ENCODE measurements at regions not wholly inside any gene's neighbourhood (a gene's known extent, or its start where the extent isn't known, plus 50 kb on each side); places are given as distances from the start of the nearest gene placed in this dataset.
"Not testable (repeated sequence)": the region's sequence is repeated elsewhere in the genome, so short reads cannot be mapped to it uniquely, and the experiment has no call there.

DNA sequence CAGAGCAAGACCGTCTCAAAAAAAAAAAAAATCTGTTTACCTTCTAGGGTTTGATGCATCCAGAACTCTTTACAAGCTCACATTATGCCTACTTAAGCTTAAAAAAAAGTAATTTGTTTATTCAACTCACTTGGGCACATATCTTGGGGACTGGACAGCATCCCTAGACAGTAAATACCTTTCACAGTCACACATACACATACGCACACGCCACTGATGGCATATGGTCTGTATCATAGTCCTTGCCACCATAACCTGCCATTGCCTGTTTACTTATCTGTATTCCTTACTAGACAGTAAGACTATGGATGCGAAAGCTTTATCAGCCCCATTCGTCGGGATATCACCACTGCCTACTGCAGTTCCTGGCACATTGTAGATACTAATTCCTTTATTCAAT lies 446.3 kb upstream of the RGS18 start:
- H3K4me2 ChIP-seq (ENCODE audit: low read length) = no peak overlapping the region
- H3K4me1 Mint-ChIP-seq (ENCODE audit: low read depth, unreplicated experiment) = no peaks in the 10 kb centered on the region
- DNase-seq (ENCODE audit: low read depth) (no peak), FAIRE-seq (no peak)
- no peaks in the 10 kb centered on the region for H3K9me3 ChIP-seq (ENCODE audit: insufficient read depth, low read depth, low read length)
- H3K9ac ChIP-seq (ENCODE audit: low read length) = no peak overlapping the region
- H3K36me3 ChIP-seq (ENCODE audit: insufficient read depth, low read length) = no peaks in the 10 kb centered on the region
- H3K4me1 ChIP-seq (ENCODE audit: insufficient read depth, low read length) = no peaks in the 10 kb centered on the region
- H3K27ac ChIP-seq (ENCODE audit: low read depth, low read length) = no peak overlapping the region
- no peaks in the 10 kb centered on the region for H3K79me2 ChIP-seq (ENCODE audit: insufficient read depth, low read length)
- H3K36me3 Mint-ChIP-seq (ENCODE audit: low read depth, unreplicated experiment) = no peaks in the 10 kb centered on the region
- H3K27ac Mint-ChIP-seq (ENCODE audit: unreplicated experiment) = no peak overlapping the region
- H3K27me3 ChIP-seq (ENCODE audit: insufficient read depth, low read length) = no peaks in the 10 kb centered on the region
- TF ChIP-seq, protein P1, sequence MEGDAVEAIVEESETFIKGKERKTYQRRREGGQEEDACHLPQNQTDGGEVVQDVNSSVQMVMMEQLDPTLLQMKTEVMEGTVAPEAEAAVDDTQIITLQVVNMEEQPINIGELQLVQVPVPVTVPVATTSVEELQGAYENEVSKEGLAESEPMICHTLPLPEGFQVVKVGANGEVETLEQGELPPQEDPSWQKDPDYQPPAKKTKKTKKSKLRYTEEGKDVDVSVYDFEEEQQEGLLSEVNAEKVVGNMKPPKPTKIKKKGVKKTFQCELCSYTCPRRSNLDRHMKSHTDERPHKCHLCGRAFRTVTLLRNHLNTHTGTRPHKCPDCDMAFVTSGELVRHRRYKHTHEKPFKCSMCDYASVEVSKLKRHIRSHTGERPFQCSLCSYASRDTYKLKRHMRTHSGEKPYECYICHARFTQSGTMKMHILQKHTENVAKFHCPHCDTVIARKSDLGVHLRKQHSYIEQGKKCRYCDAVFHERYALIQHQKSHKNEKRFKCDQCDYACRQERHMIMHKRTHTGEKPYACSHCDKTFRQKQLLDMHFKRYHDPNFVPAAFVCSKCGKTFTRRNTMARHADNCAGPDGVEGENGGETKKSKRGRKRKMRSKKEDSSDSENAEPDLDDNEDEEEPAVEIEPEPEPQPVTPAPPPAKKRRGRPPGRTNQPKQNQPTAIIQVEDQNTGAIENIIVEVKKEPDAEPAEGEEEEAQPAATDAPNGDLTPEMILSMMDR (IDR thresholded peaks at IDR 0.05; ENCODE audit: insufficient read depth, low read depth, low read length) = no peak
- no peak for TF ChIP-seq EZH2 (IDR thresholded peaks at IDR 0.05; ENCODE audit: insufficient read depth, low read length)
- H4K20me1 ChIP-seq (ENCODE audit: insufficient read depth, low read length) = no peaks in the 10 kb centered on the region
- H3K4me3 ChIP-seq (ENCODE audit: insufficient read depth, low read depth, low read length) = no peak overlapping the region
- no peaks in the 10 kb centered on the region for H3K27me3 Mint-ChIP-seq (ENCODE audit: low read depth, unreplicated experiment)
- no peak overlapping the region for H3K4me3 Mint-ChIP-seq (ENCODE audit: unreplicated experiment)
- H2AFZ ChIP-seq (ENCODE audit: low read depth, low read length) = no peak overlapping the region
- H3K9me3 Mint-ChIP-seq (ENCODE audit: unreplicated experiment) = no peaks in the 10 kb centered on the region

DNA sequence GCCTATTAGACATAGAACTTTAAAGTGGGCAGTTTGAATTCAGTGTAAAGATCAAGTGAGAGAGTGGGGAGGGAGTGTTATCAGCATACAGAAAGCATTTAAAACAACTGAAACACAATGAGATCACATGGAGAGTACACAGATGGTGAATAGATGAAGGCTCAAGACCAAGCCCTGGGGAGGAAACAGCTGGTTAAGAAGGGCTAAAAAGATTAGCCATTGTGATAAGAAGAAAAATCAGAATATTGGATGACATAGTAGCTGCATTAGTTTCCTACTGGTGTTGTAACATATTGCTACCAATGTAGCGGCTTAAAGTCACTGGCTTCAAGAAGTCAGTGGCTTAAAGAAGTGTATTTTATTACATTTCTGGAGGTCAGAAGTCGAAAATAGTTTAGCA lies 443.4 kb upstream of the RGS18 start:
- Histone ChIP-seq H3K4me1 (ENCODE audit: insufficient read depth, low read length) (no peaks in the 10 kb centered on the region), H3K36me3 (ENCODE audit: insufficient read depth, low read length) (no peaks in the 10 kb centered on the region), H3K9ac (ENCODE audit: low read length) (no peak overlapping the region), H3K4me2 (ENCODE audit: low read length) (no peak overlapping the region), H3K9me3 (ENCODE audit: insufficient read depth, low read depth, low read length) (no peaks in the 10 kb centered on the region), H3K27ac (ENCODE audit: low read depth, low read length) (no peak overlapping the region), H4K20me1 (ENCODE audit: insufficient read depth, low read length) (no peaks in the 10 kb centered on the region), H3K27me3 (ENCODE audit: insufficient read depth, low read length) (no peaks in the 10 kb centered on the region), H3K79me2 (ENCODE audit: insufficient read depth, low read length) (no peaks in the 10 kb centered on the region), H3K4me3 (ENCODE audit: insufficient read depth, low read depth, low read length) (no peak overlapping the region), H2AFZ (ENCODE audit: low read depth, low read length) (no peak overlapping the region)
- H3K9me3 Mint-ChIP-seq (ENCODE audit: unreplicated experiment) = no peaks in the 10 kb centered on the region
- H3K4me1 Mint-ChIP-seq (ENCODE audit: low read depth, unreplicated experiment) = no peaks in the 10 kb centered on the region
- no peak for DNase-seq (ENCODE audit: low read depth)
- H3K36me3 Mint-ChIP-seq (ENCODE audit: low read depth, unreplicated experiment) = no peaks in the 10 kb centered on the region
- no peak overlapping the region for H3K4me3 Mint-ChIP-seq (ENCODE audit: unreplicated experiment)
- H3K27ac Mint-ChIP-seq (ENCODE audit: unreplicated experiment) = no peak overlapping the region
- TF ChIP-seq EZH2 (IDR thresholded peaks at IDR 0.05; ENCODE audit: insufficient read depth, low read length) = no peak
- TF ChIP-seq, protein P1 (IDR thresholded peaks at IDR 0.05; ENCODE audit: insufficient read depth, low read depth, low read length) = no peak
- FAIRE-seq = no peak
- no peaks in the 10 kb centered on the region for H3K27me3 Mint-ChIP-seq (ENCODE audit: low read depth, unreplicated experiment)

DNA sequence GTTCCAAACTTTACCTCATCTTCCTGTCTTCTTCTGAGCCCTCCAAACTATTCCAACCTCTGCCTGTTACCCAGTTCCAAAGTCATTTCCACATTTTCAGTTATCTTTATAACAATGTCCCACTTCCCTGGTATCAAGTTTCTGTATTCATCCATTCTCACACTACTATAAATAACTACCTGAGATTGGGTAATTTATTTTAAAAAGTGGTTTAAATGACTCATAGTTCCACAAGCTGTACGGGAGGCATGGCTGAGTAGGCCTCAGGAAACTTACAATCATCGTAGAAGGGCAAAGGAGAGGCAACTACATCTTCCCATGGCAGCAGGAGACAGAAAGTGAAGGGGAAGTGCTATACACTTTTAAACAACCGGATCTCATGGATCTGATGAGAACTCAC lies 428.5 kb upstream of the RGS18 start:
- H3K27me3 ChIP-seq (ENCODE audit: insufficient read depth, low read length) = no peaks in the 10 kb centered on the region
- H3K9ac ChIP-seq (ENCODE audit: low read length) = no peak overlapping the region
- H3K4me3 ChIP-seq (ENCODE audit: insufficient read depth, low read depth, low read length) = no peak overlapping the region
- Mint-ChIP-seq H3K9me3 (ENCODE audit: unreplicated experiment) (peaks cover 9% of the 10 kb centered on the region), H3K4me3 (ENCODE audit: unreplicated experiment) (no peak overlapping the region), H3K27me3 (ENCODE audit: low read depth, unreplicated experiment) (no peaks in the 10 kb centered on the region), H3K27ac (ENCODE audit: unreplicated experiment) (no peak overlapping the region), H3K4me1 (ENCODE audit: low read depth, unreplicated experiment) (no peaks in the 10 kb centered on the region), H3K36me3 (ENCODE audit: low read depth, unreplicated experiment) (no peaks in the 10 kb centered on the region)
- H3K27ac ChIP-seq (ENCODE audit: low read depth, low read length) = no peak overlapping the region
- DNase-seq (ENCODE audit: low read depth) (no peak), FAIRE-seq (no peak)
- no peak overlapping the region for H3K4me2 ChIP-seq (ENCODE audit: low read length)
- no peak overlapping the region for H2AFZ ChIP-seq (ENCODE audit: low read depth, low read length)
- H3K79me2 ChIP-seq (ENCODE audit: insufficient read depth, low read length) = no peaks in the 10 kb centered on the region
- no peaks in the 10 kb centered on the region for H3K4me1 ChIP-seq (ENCODE audit: insufficient read depth, low read length)
- TF ChIP-seq EZH2 (IDR thresholded peaks at IDR 0.05; ENCODE audit: insufficient read depth, low read length) = no peak
- TF ChIP-seq, protein P1 (IDR thresholded peaks at IDR 0.05; ENCODE audit: insufficient read depth, low read depth, low read length) = no peak
- no peaks in the 10 kb centered on the region for H4K20me1 ChIP-seq (ENCODE audit: insufficient read depth, low read length)
- H3K9me3 ChIP-seq (ENCODE audit: insufficient read depth, low read depth, low read length) = no peaks in the 10 kb centered on the region
- no peaks in the 10 kb centered on the region for H3K36me3 ChIP-seq (ENCODE audit: insufficient read depth, low read length)

DNA sequence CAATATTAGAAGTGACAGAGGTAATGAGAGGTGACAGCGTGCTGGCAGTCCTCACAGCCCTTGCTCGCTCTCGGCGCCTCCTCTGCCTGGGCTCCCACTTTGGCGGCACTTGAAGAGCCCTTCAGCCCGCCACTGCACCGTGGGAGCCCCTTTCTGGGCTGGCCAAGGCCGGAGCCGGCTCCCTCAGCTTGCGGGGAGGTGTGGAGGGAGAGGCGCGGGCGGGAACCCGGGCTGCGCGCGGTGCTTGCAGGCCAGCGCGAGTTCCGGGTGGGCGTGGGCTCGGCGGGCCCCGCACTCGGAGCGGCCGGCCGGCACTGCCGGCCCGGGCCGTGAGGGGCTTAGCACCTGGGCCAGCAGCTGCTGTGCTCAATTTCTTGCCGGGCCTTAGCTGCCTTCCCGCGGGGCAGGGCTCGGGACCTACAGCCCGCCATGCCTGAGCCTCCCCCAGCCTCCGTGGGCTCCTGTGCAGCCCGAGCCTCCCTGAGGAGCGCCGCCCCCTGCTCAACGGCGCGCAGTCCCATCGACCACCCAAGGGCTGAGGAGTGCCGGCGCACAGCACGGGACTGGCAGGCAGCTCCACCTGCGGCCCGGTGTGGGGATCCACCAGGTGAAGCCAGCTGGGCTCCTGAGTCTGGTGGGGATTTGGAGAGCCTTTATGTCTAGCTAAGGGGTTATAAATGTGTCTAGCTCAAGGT lies 426.5 kb upstream of the RGS18 start:
- not testable (repeated sequence) for H3K27me3 ChIP-seq (ENCODE audit: insufficient read depth, low read length); H3K9me3 ChIP-seq (ENCODE audit: insufficient read depth, low read depth, low read length); H3K79me2 ChIP-seq (ENCODE audit: insufficient read depth, low read length); H3K9me3 Mint-ChIP-seq (ENCODE audit: unreplicated experiment); H3K36me3 Mint-ChIP-seq (ENCODE audit: low read depth, unreplicated experiment); H3K4me1 ChIP-seq (ENCODE audit: insufficient read depth, low read length); H3K9ac ChIP-seq (ENCODE audit: low read length); H3K4me3 ChIP-seq (ENCODE audit: insufficient read depth, low read depth, low read length); H3K4me3 Mint-ChIP-seq (ENCODE audit: unreplicated experiment); H3K27me3 Mint-ChIP-seq (ENCODE audit: low read depth, unreplicated experiment); FAIRE-seq; H3K27ac ChIP-seq (ENCODE audit: low read depth, low read length); H3K36me3 ChIP-seq (ENCODE audit: insufficient read depth, low read length); H2AFZ ChIP-seq (ENCODE audit: low read depth, low read length); H3K27ac Mint-ChIP-seq (ENCODE audit: unreplicated experiment); DNase-seq (ENCODE audit: low read depth); H4K20me1 ChIP-seq (ENCODE audit: insufficient read depth, low read length); H3K4me1 Mint-ChIP-seq (ENCODE audit: low read depth, unreplicated experiment); H3K4me2 ChIP-seq (ENCODE audit: low read length)
